ENCODE measurements at regions not wholly inside any gene's neighbourhood (a gene's known extent, or its start where the extent isn't known, plus 50 kb on each side); places are given as distances from the start of the nearest gene placed in this dataset.
"Not testable (repeated sequence)": the region's sequence is repeated elsewhere in the genome, so short reads cannot be mapped to it uniquely, and the experiment has no call there.

DNA sequence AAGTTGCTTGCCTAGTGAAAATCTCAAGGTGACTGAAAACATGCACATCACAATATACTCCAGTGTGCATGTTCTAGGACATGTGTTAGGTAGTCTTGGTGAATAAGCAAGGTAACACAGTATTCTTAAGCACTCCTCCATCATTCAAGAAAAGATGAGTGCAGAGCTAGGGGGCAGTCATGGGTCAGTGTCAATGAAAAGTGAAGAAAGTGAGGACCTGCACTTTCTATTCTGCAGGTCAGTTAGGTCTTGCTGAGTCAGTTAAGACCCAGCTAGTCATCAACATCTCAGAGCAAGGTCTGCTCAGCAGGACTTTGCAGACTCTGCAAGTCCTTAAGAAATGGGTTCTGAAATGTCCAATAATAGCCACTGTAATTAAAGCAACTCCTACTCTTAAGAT is 754.1 kb downstream of the TTLL7 start:
- TF ChIP-seq POLR2A, EP300 (IDR thresholded peaks at IDR 0.05): not testable (repeated sequence)
- TF ChIP-seq, protein P1, sequence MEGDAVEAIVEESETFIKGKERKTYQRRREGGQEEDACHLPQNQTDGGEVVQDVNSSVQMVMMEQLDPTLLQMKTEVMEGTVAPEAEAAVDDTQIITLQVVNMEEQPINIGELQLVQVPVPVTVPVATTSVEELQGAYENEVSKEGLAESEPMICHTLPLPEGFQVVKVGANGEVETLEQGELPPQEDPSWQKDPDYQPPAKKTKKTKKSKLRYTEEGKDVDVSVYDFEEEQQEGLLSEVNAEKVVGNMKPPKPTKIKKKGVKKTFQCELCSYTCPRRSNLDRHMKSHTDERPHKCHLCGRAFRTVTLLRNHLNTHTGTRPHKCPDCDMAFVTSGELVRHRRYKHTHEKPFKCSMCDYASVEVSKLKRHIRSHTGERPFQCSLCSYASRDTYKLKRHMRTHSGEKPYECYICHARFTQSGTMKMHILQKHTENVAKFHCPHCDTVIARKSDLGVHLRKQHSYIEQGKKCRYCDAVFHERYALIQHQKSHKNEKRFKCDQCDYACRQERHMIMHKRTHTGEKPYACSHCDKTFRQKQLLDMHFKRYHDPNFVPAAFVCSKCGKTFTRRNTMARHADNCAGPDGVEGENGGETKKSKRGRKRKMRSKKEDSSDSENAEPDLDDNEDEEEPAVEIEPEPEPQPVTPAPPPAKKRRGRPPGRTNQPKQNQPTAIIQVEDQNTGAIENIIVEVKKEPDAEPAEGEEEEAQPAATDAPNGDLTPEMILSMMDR (IDR thresholded peaks at IDR 0.05): not testable (repeated sequence)

All from stomach (tissue), 4 donors.